ENCODE measurements at regions not wholly inside any gene's neighbourhood (a gene's known extent, or its start where the extent isn't known, plus 50 kb on each side); places are given as distances from the start of the nearest gene placed in this dataset.
"Not testable (repeated sequence)": the region's sequence is repeated elsewhere in the genome, so short reads cannot be mapped to it uniquely, and the experiment has no call there.

- DNase-seq, result no peak
Measured at GRCh38 chr4:188767496-188767895, 628.3 kb downstream of the TRIML1 start.

GRCh38 chr4:188778905-188779304 lies 639.7 kb downstream of the TRIML1 start:
- DNase-seq, result no peak

DNA sequence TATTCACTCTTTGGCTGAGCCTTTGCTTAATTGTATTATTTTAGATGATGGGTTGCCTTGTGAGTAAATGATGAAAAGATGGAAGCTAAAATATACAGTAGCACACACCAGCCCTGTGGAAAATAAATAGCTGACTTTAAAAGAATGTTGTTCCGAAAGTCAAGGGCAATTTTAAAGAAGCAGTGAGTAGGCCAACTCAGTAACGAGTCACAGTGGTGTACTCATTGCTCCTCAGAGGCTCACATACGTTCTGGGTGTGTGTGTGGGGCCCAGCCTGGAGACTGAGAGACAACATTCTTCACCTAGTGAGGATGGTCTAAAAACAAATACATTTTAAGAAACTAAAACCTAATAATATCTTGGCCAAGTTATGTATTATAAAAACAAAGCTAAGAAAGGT lies 640.3 kb downstream of the TRIML1 start:
- no peak for DNase-seq

- DNase-seq, result no peak
Measured at GRCh38 chr4:188780028-188780427, 640.8 kb downstream of the TRIML1 start.

DNA sequence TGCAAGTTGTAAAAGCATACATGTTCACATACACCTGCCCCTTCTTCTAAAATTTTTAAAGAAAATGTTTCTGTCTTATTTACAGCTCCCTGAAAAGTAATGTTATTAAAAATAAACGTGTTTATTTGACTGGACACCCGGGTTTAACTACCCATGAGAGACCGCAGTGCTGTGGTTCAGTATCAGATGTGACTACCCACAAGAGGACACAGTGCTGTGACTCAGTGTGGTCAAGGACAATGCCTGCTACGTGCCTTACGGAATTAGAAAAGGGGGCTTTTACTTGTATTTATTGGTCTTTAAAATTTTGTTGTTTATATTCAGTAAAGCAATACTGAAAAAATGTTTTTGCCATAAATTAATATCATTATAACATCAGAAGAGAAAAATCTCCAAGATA lies 641.4 kb downstream of the TRIML1 start:
- DNase-seq, result no peak

GRCh38 chr4:188781655-188782054 lies 642.4 kb downstream of the TRIML1 start:
- no peak for DNase-seq

GRCh38 chr4:188783175-188783574 lies 643.9 kb downstream of the TRIML1 start:
- no peak for DNase-seq

DNA sequence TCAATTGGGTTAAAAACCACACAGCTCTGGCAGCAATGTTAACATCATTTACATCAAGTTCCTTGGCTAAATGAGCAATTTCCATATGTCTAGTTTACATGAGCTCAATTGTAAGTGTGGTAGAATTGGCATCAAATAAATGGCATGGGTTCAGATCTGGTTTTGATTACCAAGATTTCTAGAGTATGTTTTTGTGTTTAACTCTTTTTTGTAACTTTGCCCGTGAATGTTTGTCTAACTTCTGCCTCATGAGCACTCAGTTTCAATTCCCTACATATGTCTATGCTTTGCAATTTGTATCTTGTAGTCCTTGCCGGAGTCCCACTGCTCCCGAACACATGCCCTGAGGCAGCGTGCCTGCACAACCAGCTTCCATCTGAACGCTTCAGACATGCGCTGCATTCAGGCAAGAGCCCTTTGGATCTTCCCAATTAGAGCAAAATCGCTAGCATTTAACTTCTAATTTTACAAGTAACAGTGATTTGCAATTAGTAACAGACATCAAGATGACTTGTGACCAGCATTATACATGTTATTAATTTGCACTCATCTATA lies 644.4 kb downstream of the TRIML1 start:
- no peak for DNase-seq

GRCh38 chr4:188796600-188796999 lies 657.4 kb downstream of the TRIML1 start:
- DNase-seq, result not testable (repeated sequence)

DNA sequence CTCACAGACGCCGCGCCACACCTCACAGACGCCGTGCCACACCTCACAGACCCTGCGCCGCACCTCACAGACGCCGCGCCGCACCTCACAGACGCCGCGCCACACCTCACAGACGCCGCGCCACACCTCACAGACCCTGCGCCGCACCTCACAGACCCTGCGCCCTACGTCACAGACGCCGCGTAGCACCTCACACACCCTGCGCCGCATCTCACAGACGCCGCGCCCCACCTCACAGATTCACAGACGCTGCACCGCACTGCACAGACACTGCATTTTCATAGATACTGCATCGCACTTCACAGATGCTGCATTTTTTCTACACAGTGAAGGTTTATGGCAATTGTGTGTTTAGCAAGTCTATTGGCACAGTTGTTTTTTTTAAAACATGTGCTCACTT lies 657.8 kb downstream of the TRIML1 start:
- not testable (repeated sequence) for DNase-seq

DNA sequence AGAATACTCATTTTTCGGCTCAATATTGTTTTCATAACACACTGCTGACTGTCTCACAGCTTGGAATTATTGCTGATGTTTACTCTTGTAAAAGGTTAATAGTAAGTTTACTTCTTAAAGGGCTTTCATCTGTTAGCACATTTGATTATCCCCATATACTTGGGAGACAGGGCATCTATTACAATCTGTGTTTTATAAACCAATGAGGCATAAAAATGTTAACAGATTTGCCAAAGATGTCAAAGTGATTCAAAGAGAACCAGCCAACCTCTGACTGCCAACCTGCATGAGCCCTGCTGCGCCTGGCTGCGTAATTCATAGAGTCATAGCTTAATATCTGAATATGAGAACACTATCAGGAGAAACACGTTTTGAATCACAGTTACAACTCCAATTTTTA lies 665.6 kb downstream of the TRIML1 start:
- no peak for DNase-seq

DNA sequence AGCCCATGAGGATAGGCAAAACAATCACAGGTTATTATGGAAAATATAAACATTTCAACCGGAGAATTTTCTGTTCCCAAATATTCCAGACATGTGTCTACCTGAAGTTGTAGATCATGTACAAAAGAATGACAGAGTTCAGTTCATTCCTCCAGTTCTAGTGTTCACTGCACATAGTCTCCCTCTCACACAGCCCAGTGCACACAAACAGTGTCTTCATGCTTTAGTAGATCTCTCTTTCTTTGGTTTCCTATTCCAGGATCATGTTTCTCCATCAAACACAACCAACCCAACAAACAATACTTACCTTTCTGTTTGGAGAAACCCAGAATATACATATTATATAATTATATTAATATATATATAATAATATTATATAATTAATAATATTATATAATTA lies 671.9 kb downstream of the TRIML1 start:
- DNase-seq, result no peak

GRCh38 chr4:188812644-188813043 lies 673.4 kb downstream of the TRIML1 start:
- DNase-seq, result no peak

- DNase-seq, result no peak
Measured at GRCh38 chr4:188818300-188818699, 679.1 kb downstream of the TRIML1 start.

GRCh38 chr4:188819233-188819632 lies 680.0 kb downstream of the TRIML1 start:
- no peak for DNase-seq

GRCh38 chr4:188821500-188821899 lies 682.3 kb downstream of the TRIML1 start:
- no peak for DNase-seq

GRCh38 chr4:188822698-188823097 lies 683.5 kb downstream of the TRIML1 start:
- no peak for DNase-seq

DNA sequence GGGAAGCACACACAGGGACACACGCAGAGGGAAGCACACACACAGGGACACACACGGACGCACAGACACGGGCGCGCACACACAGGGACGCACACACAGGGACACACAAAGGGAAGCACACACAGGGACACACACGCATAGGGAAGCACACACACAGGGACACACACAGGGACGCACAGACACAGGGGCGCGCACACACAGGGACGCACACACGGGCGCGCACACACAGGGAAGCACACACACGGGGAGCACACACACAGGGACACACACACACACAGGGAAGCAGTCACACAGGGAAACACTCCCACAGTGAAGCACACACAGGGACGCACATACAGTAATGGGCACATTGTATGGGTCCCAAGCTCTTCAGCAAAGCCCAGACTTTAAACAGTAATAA lies 685.3 kb downstream of the TRIML1 start:
- DNase-seq, result no peak

- DNase-seq, result no peak
Measured at GRCh38 chr4:188826393-188826792, 687.2 kb downstream of the TRIML1 start.

GRCh38 chr4:188839704-188840103 lies 700.5 kb downstream of the TRIML1 start:
- no peak for DNase-seq

DNA sequence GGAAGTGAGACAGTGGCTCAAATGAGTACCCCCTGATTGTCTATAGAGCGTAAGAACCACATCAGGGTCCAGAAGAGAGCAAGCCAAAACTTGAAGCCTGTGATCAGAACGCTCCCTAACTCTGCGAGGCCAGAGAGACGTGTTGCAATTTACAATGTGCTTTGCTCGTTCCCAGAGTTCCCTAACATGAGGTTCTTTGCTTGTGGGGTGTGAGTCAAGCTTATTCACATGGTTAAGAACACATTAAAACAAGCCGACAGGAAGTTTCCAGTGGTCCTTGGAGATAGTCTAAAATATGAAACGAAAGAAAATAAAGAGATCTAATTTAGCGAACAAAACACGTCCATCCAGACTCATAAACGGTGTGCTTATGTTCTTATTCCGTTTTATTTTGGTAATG lies 702.3 kb downstream of the TRIML1 start:
- no peak for DNase-seq

- no peak for DNase-seq
Measured at GRCh38 chr4:188854436-188854835, 715.2 kb downstream of the TRIML1 start.

DNA sequence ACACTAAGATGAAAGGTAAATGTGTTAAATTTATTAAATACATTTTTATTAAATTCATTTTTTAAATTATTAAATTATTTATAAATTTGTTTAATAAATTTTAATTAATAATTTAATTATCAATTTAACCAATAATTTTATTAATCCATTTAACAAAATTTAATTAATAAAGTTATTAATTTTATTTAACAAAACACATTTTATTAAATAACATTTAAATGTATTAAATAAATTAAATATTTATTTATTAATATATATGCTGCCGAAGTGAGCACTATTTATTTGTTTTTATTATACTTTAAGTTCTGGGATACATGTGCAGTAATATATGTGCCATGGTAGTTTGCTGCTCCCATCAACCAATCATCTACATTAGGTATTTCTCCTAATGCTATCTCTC lies 719.5 kb downstream of the TRIML1 start:
- DNase-seq, result no peak

- no peak for DNase-seq
Measured at GRCh38 chr4:188864741-188865140, 725.5 kb downstream of the TRIML1 start.

- no peak for DNase-seq
Measured at GRCh38 chr4:188867796-188868195, 728.6 kb downstream of the TRIML1 start.

DNA sequence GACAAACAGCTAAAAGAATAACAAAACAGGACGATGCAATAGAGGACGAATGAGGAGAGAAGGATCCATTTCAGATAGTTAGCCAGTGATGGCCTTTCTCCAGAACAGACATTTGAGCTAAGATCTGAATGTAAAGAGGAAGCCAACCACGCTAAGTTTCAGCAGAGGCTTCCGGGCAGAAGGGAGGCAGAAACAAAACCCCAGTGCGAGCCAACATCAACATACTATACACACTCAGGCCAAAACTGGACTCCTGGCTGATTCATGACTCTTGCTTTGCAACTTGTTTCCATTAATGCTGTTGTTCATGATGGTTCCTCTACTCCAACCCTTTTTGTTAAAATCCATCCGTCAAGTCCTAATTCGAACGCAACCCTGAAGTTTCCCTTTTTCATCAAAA lies 730.3 kb downstream of the TRIML1 start:
- no peak for DNase-seq

Measured in stimulated activated CD4-positive, alpha-beta T cell treated with anti-CD3 and anti-CD28 coated beads, Interleukin-1b, Interleukin-23, amount 100 ng/mL, for 48 hours (primary cell).